Heart left ventricle (tissue), 16 donors: ENCODE measurements at regions not wholly inside any gene's neighbourhood (a gene's known extent, or its start where the extent isn't known, plus 50 kb on each side); places are given as distances from the start of the nearest gene placed in this dataset.

ENCODE experiments used
- ATAC-seq, 4 donors: fragments of 200-7000 bp; cut with Tn5 transposase; one replicate each; pipeline ENCODE4 v1.9.1; 2020 to 2022; ENCODE audit warnings: moderate library complexity in 4 of 4, mild to moderate bottlenecking in 3 of 4, moderate number of reproducible peaks in 1 of 4
- DNase-seq, 5 donors: peaks; one replicate each; pipeline ENCODE4 v3.0.0-alpha.2; 2020
- H3K27ac ChIP-seq, 12 donors: fragments of 200-600 bp; sonication (generic) in 4 of 12; one replicate each; pipeline versions ENCODE4 v1.5.0 to v1.8.0; 2016 to 2022; ENCODE audit warnings: mild to moderate bottlenecking in 2 of 12
- H3K27me3 ChIP-seq, 9 donors: fragments of 200-600 bp; sonication (generic) in 2 of 9; one replicate each; pipeline versions ENCODE4 v1.5.1 to v1.8.0; 2016 to 2022; ENCODE audit warnings: mild to moderate bottlenecking in 3 of 9
- H3K36me3 ChIP-seq, 9 donors: fragments of 200-600 bp; sonication (generic) in 2 of 9; one replicate each; pipeline versions ENCODE4 v1.5.0 to v1.8.0; 2018 to 2022; ENCODE audit warnings: mild to moderate bottlenecking in 2 of 9
- H3K4me1 ChIP-seq, 12 donors: fragments of 200-600 bp; sonication (generic) in 4 of 12; one replicate each; pipeline versions ENCODE4 v1.5.0 to v1.8.0; 2016 to 2022; ENCODE audit warnings: mild to moderate bottlenecking in 3 of 12
- H3K4me3 ChIP-seq, 12 donors: fragments of 200-600 bp; sonication (generic) in 4 of 12; one replicate each; pipeline versions ENCODE4 v1.5.0 to v1.8.0; 2017 to 2022; ENCODE audit warnings: mild to moderate bottlenecking in 9 of 12, moderate library complexity in 4 of 12
- H3K9me3 ChIP-seq, 12 donors: fragments of 200-600 bp; sonication (generic) in 4 of 12; one replicate each; pipeline versions ENCODE4 v1.5.0 to v1.8.0; 2016 to 2022; ENCODE audit warnings: mild to moderate bottlenecking in 1 of 12
- POLR2A ChIP-seq, 2 donors: fragments of 450-650 bp; IDR thresholded peaks; one replicate each; pipeline ENCODE4 v1.6.1; 2017; ENCODE audit warnings: antibody characterized with exemption in 2 of 2, mild to moderate bottlenecking in 2 of 2, moderate library complexity in 2 of 2
- WGBS, 4 donors: extraction: QIAGEN DNeasy Blood & Tissue Kit in 2 of 4; methylation state at CpG; one replicate each; pipeline versions ENCODE4 v1.1.5 to v1.1.7; 2013 to 2018; 5-methylcytosine and 5-hydroxymethylcytosine counted together
- intact Hi-C, 10 donors: fragments of 100-400 bp; cut with DNase I; formaldehyde crosslinking; loops; one replicate each; pipeline versions ENCODE4 v1.11.1 to v1.14.2; 2022
- TF ChIP-seq, protein P1 (sequence below), 12 donors: fragments of 200-600 bp; sonication (generic) in 4 of 12; IDR thresholded peaks; one replicate each; pipeline versions ENCODE4 v1.5.0 to v1.8.0; 2018 to 2022; ENCODE audit warnings: antibody characterized with exemption in 12 of 12, mild to moderate bottlenecking in 5 of 12
- donor health status: ischemic (EF 13 %, LVEDD 7.1; RV severe dilation, severe dysfunction).
- donor health status: healthy with polysubstance abuse.
- donor health status: DM: no; HTN: yes; CAD: no.
- donor health status: DM: no; HTN: no; CAD: no.
- donor health status: ischemic (EF 25% LVEDD 6.9; RV normal size, moderate dysfunction).
- donor health status: ischemic (EF 25% LVEDD 5.7; RV mildly dilated, moderate dysfunction).
- donor health status: healthy.
- donor health status: DM: yes; HTN: yes; CAD: no.
- donor health status: ischemic (EF 35%, LVEDD 5.7; RV mildly dilated, moderate dysfunction).
- donor health status: nonischemic (EF 11% LVEDD 7.7; RV severe dilation, severe dysfunction).
- donor health status: DM: yes; HTN: yes; CAD: no.
- donor health status: PGD.
- donor health status: ischemic (EF 29% LVEDD 5.4; RV normal size, mild dysfunction).
- donor health status: nonischemic (EF 23%, LVEDD 6.1; RV moderate dilation, normal function).

- DNase-seq (no peak), ATAC-seq (no peak)
- 70 to 87% (median 78%) methylated on average over 4 of the region's 4 CpGs for WGBS, 4 donors
- intact Hi-C loops, result no loop called here
- TF ChIP-seq POLR2A (IDR thresholded peaks at IDR 0.05), result no peak
- TF ChIP-seq, protein P1, sequence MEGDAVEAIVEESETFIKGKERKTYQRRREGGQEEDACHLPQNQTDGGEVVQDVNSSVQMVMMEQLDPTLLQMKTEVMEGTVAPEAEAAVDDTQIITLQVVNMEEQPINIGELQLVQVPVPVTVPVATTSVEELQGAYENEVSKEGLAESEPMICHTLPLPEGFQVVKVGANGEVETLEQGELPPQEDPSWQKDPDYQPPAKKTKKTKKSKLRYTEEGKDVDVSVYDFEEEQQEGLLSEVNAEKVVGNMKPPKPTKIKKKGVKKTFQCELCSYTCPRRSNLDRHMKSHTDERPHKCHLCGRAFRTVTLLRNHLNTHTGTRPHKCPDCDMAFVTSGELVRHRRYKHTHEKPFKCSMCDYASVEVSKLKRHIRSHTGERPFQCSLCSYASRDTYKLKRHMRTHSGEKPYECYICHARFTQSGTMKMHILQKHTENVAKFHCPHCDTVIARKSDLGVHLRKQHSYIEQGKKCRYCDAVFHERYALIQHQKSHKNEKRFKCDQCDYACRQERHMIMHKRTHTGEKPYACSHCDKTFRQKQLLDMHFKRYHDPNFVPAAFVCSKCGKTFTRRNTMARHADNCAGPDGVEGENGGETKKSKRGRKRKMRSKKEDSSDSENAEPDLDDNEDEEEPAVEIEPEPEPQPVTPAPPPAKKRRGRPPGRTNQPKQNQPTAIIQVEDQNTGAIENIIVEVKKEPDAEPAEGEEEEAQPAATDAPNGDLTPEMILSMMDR (IDR thresholded peaks at IDR 0.05), result no peak
- no peaks in the 10 kb centered on the region for H3K36me3 ChIP-seq
- no peak overlapping the region for H3K27ac ChIP-seq
- no peaks in the 10 kb centered on the region for H3K9me3 ChIP-seq
- H3K27me3 ChIP-seq, result no peaks in the 10 kb centered on the region
- no peaks in the 10 kb centered on the region for H3K4me1 ChIP-seq
- no peak overlapping the region for H3K4me3 ChIP-seq
These were observed 893.2 kb downstream of the BCL11A start for GRCh38 chr2:59660262-59660661.

GRCh38 chr2:59658906-59659635, 894.4 kb downstream of the BCL11A start:
- WGBS, 4 donors, result 71 to 76% (median 74%) methylated on average over 7 of the region's 7 CpGs
- Histone ChIP-seq H3K36me3 (no peaks in the 10 kb centered on the region), H3K4me1 (no peaks in the 10 kb centered on the region), H3K9me3 (no peaks in the 10 kb centered on the region), H3K27me3 (no peaks in the 10 kb centered on the region), H3K4me3 (no peak overlapping the region), H3K27ac (no peak overlapping the region)
- no peak for DNase-seq
- no peak for ATAC-seq
- intact Hi-C loops, result no loop called here
- TF ChIP-seq POLR2A (IDR thresholded peaks at IDR 0.05), result no peak
- TF ChIP-seq, protein P1 (IDR thresholded peaks at IDR 0.05), result no peak

- intact Hi-C loops, result no loop called here
- 93 to 96% (median 96%) methylated on average over 9 of the region's 9 CpGs for WGBS, 4 donors
These were observed 897.6 kb downstream of the BCL11A start for GRCh38 chr2:59655809-59656208.

GRCh38 chr2:59654710-59655109, 898.7 kb downstream of the BCL11A start:
- intact Hi-C loops, result no loop called here
- Histone ChIP-seq H3K4me1 (no peaks in the 10 kb centered on the region), H3K27me3 (no peaks in the 10 kb centered on the region), H3K36me3 (no peaks in the 10 kb centered on the region), H3K27ac (no peak overlapping the region), H3K9me3 (no peaks in the 10 kb centered on the region), H3K4me3 (no peak overlapping the region)
- TF ChIP-seq, protein P1 (IDR thresholded peaks at IDR 0.05), result no peak
- no peak for TF ChIP-seq POLR2A (IDR thresholded peaks at IDR 0.05)
- DNase-seq (no peak), ATAC-seq (no peak)
- 54 to 81% (median 68%) methylated on average over 4 of the region's 4 CpGs for whole genome bisulfite sequencing, 4 donors

More at GRCh38 chr2:59655809-59656208, 897.6 kb downstream of the BCL11A start:
- Histone ChIP-seq H3K4me3 (no peak overlapping the region), H3K27me3 (no peaks in the 10 kb centered on the region), H3K36me3 (no peaks in the 10 kb centered on the region), H3K9me3 (no peaks in the 10 kb centered on the region), H3K4me1 (no peaks in the 10 kb centered on the region), H3K27ac (no peak overlapping the region)
- TF ChIP-seq, protein P1 (IDR thresholded peaks at IDR 0.05), result no peak
- no peak for TF ChIP-seq POLR2A (IDR thresholded peaks at IDR 0.05)
- DNase-seq (no peak), ATAC-seq (no peak)
